GM12864 (cell line): ENCODE measurements at regions not wholly inside any gene's neighbourhood (a gene's known extent, or its start where the extent isn't known, plus 50 kb on each side); places are given as distances from the start of the nearest gene placed in this dataset.
"Not testable (repeated sequence)": the region's sequence is repeated elsewhere in the genome, so short reads cannot be mapped to it uniquely, and the experiment has no call there.

Experiments
- DNase-seq: peaks from one replicate; pipeline ENCODE4 v3.0.0-alpha.2; 2011; ENCODE audit warnings: low read depth
- H3K4me3 ChIP-seq: 2 replicates; pipeline ENCODE4 v1.5.1; 2011; ENCODE audit warnings: mild to moderate bottlenecking, low read depth, low read length, control low read depth
- TF ChIP-seq, protein P1 (sequence below): IDR thresholded peaks from 2 replicates; pipeline ENCODE4 v1.5.1; 2011; ENCODE audit warnings: low read depth, mild to moderate bottlenecking, moderate library complexity, low read length, control low read depth, inconsistent platforms; ENCODE audit errors: missing control alignments

DNA sequence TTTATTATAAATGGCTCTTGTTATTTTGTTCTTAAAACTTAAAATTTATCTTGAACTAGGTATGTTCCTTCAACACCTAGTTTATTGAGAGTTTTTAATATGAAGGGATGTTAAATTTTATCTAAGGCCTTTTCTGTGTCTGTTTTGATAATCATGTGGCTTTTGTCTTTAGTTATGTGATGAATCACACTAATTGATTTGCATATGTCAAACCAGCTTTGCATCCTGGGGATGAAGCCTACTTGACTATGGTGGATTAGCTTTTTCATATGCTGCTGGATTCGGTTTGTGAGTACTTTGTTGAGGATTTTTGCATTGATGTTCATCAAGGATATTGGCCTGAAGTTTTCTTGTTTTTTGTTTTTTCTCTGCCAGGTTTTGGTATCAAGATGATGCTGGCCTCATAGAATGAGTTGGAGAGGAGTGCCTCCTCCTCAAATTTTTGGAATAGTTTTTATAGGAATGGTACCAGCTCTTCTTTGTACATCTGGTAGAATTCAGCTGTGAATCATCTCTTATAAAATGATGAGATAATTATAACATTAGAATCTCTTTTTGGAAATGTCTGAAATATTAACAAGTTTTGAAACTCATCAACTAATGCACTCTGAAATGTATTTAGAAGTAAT, 78.7 kb upstream of the AGR3 start:
- no peak for DNase-seq
- TF ChIP-seq, protein P1, sequence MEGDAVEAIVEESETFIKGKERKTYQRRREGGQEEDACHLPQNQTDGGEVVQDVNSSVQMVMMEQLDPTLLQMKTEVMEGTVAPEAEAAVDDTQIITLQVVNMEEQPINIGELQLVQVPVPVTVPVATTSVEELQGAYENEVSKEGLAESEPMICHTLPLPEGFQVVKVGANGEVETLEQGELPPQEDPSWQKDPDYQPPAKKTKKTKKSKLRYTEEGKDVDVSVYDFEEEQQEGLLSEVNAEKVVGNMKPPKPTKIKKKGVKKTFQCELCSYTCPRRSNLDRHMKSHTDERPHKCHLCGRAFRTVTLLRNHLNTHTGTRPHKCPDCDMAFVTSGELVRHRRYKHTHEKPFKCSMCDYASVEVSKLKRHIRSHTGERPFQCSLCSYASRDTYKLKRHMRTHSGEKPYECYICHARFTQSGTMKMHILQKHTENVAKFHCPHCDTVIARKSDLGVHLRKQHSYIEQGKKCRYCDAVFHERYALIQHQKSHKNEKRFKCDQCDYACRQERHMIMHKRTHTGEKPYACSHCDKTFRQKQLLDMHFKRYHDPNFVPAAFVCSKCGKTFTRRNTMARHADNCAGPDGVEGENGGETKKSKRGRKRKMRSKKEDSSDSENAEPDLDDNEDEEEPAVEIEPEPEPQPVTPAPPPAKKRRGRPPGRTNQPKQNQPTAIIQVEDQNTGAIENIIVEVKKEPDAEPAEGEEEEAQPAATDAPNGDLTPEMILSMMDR: no peak
- H3K4me3 ChIP-seq: no peak overlapping the region

DNA sequence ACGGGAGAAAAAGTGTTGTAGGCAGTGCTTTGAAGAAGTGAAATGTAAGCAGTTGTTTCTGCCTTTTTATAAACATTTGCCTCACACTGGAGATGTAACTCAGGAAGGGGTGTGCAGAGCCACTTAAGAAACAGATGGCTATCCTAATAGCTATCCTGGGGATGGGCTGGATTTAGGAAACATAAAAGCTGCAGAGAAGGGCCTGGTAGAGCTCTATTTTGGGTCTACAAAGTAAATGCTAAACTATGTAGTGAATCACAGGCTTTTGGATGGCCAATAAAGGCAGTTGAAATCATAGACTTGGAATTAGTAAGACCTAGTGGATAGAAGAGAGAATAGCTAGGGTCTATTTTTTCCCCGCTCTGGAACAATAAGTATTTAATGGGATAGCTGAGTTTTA, 79.9 kb upstream of the AGR3 start:
- no peak for DNase-seq
- no peak overlapping the region for H3K4me3 ChIP-seq
- TF ChIP-seq, protein P1: no peak

DNA sequence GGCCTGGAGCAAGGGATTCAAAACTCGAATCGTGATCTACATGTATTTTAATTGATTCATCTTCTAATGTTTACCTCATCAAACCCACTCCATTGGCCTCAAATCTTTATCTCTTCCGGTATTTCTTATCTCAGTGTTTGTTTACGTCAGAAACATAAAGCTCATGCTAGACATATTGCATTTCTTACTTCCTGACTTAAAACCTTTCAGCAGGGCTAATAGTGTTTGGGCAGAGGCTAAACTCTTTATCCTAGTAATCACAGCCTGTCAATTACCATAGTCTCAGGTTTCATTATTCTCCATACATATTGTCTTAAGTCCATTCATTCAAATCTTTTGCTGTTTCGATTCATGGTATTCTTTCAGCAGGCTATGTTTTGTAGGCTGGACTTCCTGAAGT, 81.3 kb upstream of the AGR3 start:
- no peak for DNase-seq
- H3K4me3 ChIP-seq: no peak overlapping the region
- TF ChIP-seq, protein P1: no peak

DNA sequence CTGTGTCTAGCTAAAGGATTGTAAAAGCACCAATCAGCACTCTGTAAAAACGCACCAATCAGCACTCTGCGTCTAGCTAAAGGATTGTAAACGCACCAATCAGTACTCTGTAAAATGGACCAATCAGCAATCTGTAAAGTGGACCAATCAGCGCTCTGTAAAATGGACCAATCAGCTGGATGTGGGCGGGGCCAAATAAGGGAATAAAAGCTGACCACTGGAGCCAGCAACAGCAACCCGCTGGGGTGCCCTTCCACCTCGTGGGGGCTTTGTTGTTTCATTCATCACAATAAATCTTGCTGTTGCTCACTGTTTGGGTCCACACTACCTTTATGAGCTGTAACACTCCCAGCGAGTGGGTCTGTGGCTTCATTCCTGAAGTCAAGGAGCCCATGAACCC, 83.9 kb upstream of the AGR3 start:
- not testable (repeated sequence) for H3K4me3 ChIP-seq, DNase-seq

DNA sequence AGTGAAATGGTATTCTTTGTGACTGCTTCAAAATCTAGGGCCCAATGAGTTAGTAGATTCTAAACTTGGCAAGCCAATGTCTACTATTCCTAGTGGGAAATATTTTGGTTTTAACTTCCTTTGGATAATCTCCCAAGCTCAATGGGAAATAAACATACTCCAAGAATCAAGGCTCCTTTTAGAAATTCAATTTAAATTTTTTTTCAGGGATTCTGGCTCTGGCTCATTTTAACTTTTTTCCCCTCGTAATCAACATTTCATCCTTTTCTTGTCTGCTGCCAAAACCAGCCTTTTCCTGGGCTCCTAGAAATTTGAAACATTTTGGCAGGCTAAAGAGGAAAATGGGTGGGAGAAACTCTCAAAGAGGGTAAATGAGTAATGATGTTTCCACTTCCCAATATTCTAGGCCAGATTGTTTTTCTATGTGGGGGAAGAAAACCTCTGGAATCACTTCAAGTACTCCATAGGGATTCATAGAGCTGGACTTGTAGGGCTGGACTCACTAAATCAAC, 85.6 kb upstream of the AGR3 start:
- no peak for DNase-seq
- no peak overlapping the region for H3K4me3 ChIP-seq
- TF ChIP-seq, protein P1: no peak

DNA sequence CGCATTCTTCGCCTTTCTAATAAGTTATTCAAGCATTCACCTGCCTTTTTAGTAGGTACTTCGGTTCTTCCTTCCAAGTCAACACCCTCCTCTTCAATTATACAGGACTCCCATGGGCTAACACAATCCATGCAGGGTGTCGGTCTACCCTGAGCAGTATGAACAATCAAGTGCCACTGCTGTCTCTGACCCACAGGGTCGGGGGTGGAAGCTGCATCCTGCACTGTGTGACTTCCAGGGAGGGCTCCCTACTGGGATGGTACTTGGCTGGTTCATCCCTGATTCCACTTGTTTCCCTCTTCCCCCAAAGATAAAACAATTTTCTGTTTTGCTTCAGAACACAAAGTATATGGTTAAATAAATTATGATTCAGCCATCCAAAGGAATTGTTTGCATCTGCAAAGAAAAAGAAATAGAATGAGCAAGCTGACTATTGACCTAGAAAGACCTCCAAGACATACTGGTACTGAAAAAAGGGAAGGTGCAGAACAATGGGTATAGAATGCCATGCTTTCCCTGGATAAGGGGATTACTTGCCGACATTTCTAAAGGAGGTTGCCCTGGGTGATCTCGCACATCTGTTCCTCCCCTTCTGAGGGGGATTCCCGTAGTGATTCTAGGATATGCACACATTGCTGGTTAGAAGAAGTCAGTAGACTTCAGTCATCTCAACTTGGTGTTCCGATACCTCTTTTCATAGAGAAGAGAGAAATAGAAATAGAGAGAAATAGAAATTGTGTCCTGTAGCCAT, 89.1 kb upstream of the AGR3 start:
- no peak for DNase-seq
- TF ChIP-seq, protein P1: no peak
- H3K4me3 ChIP-seq: no peak overlapping the region

DNA sequence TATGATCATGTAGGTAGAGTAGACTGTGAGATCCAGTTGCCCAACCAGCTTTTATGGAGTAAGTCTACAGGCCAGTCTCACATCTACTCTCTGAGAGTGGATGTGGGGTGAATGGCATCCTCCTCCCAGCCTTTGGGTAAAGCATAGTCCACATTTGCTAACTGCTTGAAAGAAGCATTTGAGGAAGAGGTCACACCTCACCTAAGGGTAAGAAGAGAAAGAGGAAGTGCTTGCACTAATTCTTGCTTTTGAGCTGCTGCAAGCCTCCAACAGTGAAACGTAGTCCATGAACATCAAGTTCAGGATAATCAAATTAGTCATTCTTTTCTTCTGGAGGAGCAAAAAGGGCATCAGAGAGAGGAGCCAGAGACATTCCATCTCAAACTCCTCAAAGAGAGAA, 93.9 kb upstream of the AGR3 start:
- TF ChIP-seq, protein P1: no peak
- H3K4me3 ChIP-seq: no peak overlapping the region
- DNase-seq: no peak
